OCI-LY1 (cell line): ENCODE measurements at regions not wholly inside any gene's neighbourhood (a gene's known extent, or its start where the extent isn't known, plus 50 kb on each side); places are given as distances from the start of the nearest gene placed in this dataset.

Source experiments
- CTCF ChIP-seq: fragments of 200-600 bp; sonication (generic), shearing (Covaris generic); IDR thresholded peaks from 2 replicates; pipeline ENCODE4 v1.5.1; 2017; ENCODE audit warnings: mild to moderate bottlenecking, antibody characterized with exemption, low read length, moderate library complexity, mixed read lengths
- EZH2 ChIP-seq: fragments of 200-600 bp; sonication (generic), shearing (Covaris generic); IDR thresholded peaks from 2 replicates; pipeline ENCODE4 v1.8.0; 2017; ENCODE audit warnings: borderline replicate concordance, mixed run types, mild to moderate bottlenecking, antibody characterized with exemption, low read length, moderate library complexity, mixed read lengths

- TF ChIP-seq EZH2 (no peak), CTCF (no peak)
Measured at GRCh38 chr20:6209093-6209492, 86.3 kb upstream of the FERMT1 start.
